ENCODE measurements at regions not wholly inside any gene's neighbourhood (a gene's known extent, or its start where the extent isn't known, plus 50 kb on each side); places are given as distances from the start of the nearest gene placed in this dataset.
A peak's percentile ranks its signal among the peaks of the same experiment; 100 is the strongest.

DNA sequence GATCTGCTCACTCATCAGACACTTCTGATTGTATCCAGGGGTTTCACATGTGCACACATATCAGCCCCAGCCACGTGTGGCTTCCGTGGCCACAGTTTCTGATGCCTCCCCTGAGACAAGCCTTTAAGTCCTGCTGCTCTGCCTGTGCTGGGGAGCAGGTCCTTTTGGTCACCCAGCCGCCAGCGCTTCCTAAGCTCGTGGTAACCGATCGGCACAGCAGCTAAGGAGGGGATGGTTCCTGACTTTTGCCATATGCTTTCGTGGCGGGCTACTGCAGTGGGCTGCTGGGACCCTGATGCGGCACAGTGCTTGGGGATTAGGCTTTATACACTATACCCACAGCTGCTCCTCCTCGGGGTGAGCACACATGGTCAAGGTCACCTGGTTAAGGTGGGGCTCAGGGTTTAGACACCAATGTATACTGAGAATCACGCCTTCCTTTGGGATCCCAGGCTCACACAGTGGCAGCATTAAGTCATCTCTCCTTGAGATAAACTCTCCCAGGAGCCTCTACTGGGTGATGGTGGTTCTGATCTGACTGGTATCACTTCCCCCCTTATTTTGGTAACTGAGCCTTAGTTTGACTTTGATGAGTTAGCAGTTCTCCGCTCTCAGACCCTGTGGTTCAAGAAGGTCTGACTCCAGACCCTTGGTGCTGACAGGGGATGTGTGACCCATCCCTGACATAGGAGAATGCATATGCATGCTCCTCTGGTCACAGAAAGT is 85.9 kb upstream of the KCNG1 start:
- no peaks in the 10 kb centered on the region for H3K9me3 ChIP-seq (ENCODE audit: control insufficient read depth, low read length)
- H3K4me1 ChIP-seq (ENCODE audit: control insufficient read depth, insufficient read depth, low read length) = no peaks in the 10 kb centered on the region
- H3K9ac ChIP-seq (ENCODE audit: low read length) = no peak overlapping the region

DNA sequence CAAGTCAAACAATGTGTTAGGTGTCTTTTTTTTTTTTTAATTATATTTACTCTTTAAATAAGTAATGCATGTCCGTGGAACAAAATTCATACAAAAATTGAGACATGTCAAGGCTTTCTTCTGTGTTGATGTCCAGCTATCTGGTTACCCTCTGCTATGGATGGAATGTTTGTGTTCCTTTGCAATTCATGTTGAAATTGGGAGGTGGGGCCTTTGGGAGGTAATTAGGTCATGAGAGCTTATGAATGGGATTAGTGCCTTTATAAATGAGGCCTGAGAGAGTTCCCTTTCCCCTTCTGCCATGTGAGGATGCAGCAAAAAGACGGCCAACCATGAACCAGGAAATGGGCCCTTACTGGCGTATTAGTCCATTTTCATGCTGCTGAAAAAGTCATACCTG is 83.1 kb upstream of the KCNG1 start:
- peaks cover 68% of the 10 kb centered on the region for H3K27me3 ChIP-seq (replicated peaks; ENCODE audit: control insufficient read depth, insufficient read depth, low read length)
- no peak overlapping the region for H3K9ac ChIP-seq (ENCODE audit: low read length)
- H3K36me3 ChIP-seq (ENCODE audit: control insufficient read depth, insufficient read depth, low read length, severe bottlenecking) = no peaks in the 10 kb centered on the region
- DNase-seq (ENCODE audit: low read depth) = peak; percentile 26
- H3K9me3 ChIP-seq (ENCODE audit: control insufficient read depth, low read length) = peaks cover 6% of the 10 kb centered on the region
- H3K4me1 ChIP-seq (ENCODE audit: control insufficient read depth, insufficient read depth, low read length) = no peaks in the 10 kb centered on the region
- no peak overlapping the region for H3K4me3 ChIP-seq (ENCODE audit: low read length)

More for the DNA sequence above, 85.9 kb upstream of the KCNG1 start:
- H3K36me3 ChIP-seq (ENCODE audit: control insufficient read depth, insufficient read depth, low read length, severe bottlenecking) = no peaks in the 10 kb centered on the region
- DNase-seq (ENCODE audit: low read depth) = no peak
- no peak overlapping the region for H3K4me3 ChIP-seq (ENCODE audit: low read length)
- peaks cover 70% of the 10 kb centered on the region for H3K27me3 ChIP-seq (replicated peaks; ENCODE audit: control insufficient read depth, insufficient read depth, low read length)

DNA sequence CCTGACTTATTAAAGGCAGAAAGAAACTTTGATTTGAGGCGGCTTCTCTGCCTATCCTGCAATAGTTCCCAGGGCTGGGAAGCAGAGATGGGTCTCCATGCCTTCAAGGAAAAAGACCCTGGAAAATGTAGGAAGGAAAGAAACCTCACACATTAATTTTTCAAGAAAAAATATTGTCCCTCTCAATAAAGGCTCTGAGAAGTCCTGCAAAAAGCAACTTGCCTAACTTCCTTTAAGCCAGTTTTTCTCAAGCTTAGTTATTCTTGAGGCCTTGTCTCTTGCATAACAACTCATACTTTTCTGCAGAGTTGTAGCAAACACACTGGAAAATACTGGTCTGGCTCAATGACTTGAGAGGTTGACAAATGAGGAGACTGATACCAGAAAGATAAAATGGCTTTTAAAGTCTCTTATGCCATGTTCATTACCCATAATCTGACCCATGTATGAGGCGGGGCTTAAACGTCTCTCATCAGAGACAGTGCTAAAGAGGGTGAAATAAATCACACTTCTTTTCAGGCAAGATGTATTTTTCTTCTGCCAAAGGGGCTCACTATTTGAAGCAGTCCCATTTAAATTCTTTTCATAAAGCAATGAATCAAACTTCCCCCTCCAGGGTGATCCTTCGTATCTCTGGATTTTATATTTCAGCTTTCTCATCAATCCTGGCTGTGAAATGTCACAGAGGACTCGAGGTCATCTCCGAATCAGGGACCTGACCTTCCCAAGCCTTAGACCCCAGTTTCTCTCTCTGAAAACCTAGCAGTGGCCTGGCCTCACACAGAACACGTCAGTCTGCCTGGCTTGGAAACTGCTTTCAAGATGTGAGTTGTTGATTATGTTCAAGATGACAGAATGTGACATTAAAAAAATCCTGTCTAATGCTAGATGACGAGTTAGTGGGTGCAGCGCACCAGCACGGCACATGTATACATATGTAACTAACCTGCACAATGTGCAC is 82.3 kb upstream of the KCNG1 start:
- DNase-seq (ENCODE audit: low read depth) = no peak
- Histone ChIP-seq H3K36me3 (ENCODE audit: control insufficient read depth, insufficient read depth, low read length, severe bottlenecking) (no peaks in the 10 kb centered on the region), H3K9me3 (ENCODE audit: control insufficient read depth, low read length) (peaks cover 6% of the 10 kb centered on the region), H3K4me1 (ENCODE audit: control insufficient read depth, insufficient read depth, low read length) (no peaks in the 10 kb centered on the region), H3K9ac (ENCODE audit: low read length) (no peak overlapping the region), H3K27me3 (replicated peaks; ENCODE audit: control insufficient read depth, insufficient read depth, low read length) (peaks cover 66% of the 10 kb centered on the region), H3K4me3 (ENCODE audit: low read length) (no peak overlapping the region)

DNA sequence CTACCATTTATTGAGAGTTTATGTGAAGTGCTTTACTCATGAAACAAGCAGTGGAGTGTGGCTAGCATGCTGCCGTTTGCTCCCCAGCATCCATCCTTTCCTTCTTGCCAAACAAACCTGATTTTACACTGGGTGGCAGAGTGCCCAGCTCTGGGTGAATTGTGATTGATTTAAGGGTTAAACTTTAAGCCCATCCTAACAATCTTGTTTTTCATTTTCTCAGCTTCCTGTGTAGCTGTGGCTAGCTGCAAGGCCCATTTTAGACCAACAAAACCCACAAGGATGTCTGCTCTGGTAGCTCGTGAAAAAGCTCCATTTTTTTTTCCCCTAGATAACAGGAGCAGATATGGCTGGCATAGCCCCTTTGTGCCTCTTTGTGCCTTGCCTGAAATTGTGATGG is 77.7 kb upstream of the KCNG1 start:
- Histone ChIP-seq H3K9ac (ENCODE audit: low read length) (no peak overlapping the region), H3K27me3 (replicated peaks; ENCODE audit: control insufficient read depth, insufficient read depth, low read length) (peaks cover 74% of the 10 kb centered on the region), H3K4me1 (ENCODE audit: control insufficient read depth, insufficient read depth, low read length) (no peaks in the 10 kb centered on the region), H3K9me3 (ENCODE audit: control insufficient read depth, low read length) (peaks cover 6% of the 10 kb centered on the region), H3K4me3 (ENCODE audit: low read length) (no peak overlapping the region), H3K36me3 (ENCODE audit: control insufficient read depth, insufficient read depth, low read length, severe bottlenecking) (no peaks in the 10 kb centered on the region)
- DNase-seq (ENCODE audit: low read depth) = no peak

DNA sequence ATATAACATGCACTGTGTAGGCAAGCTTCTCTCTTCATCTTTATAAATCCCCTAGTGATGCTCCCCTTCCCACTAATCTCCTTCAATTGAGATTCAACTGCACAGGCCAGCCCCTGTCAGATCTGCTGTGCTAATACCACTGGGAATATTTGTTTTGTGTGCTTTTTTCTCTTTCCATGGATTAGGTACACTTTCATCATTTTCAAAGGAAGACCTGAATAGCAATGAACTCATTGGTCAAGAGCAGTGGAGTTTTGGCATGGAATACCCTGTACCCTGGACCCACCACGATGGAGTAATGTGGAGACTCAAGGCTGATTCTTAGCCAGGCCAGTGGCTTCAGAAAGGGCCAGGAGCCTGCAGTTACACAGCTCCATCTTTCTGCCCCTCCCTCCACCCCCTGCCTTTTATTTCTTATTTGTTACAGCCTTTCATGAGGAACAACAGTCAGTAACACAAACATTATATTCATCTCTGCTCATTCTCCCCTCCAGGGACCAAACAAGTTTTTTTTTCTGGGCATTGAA is 75.4 kb upstream of the KCNG1 start:
- peaks cover 6% of the 10 kb centered on the region for H3K9me3 ChIP-seq (ENCODE audit: control insufficient read depth, low read length)
- H3K27me3 ChIP-seq (replicated peaks; ENCODE audit: control insufficient read depth, insufficient read depth, low read length) = peaks cover 80% of the 10 kb centered on the region
- H3K36me3 ChIP-seq (ENCODE audit: control insufficient read depth, insufficient read depth, low read length, severe bottlenecking) = no peaks in the 10 kb centered on the region
- no peak overlapping the region for H3K4me3 ChIP-seq (ENCODE audit: low read length)
- H3K9ac ChIP-seq (ENCODE audit: low read length) = no peak overlapping the region
- no peaks in the 10 kb centered on the region for H3K4me1 ChIP-seq (ENCODE audit: control insufficient read depth, insufficient read depth, low read length)
- DNase-seq (ENCODE audit: low read depth) = no peak

DNA sequence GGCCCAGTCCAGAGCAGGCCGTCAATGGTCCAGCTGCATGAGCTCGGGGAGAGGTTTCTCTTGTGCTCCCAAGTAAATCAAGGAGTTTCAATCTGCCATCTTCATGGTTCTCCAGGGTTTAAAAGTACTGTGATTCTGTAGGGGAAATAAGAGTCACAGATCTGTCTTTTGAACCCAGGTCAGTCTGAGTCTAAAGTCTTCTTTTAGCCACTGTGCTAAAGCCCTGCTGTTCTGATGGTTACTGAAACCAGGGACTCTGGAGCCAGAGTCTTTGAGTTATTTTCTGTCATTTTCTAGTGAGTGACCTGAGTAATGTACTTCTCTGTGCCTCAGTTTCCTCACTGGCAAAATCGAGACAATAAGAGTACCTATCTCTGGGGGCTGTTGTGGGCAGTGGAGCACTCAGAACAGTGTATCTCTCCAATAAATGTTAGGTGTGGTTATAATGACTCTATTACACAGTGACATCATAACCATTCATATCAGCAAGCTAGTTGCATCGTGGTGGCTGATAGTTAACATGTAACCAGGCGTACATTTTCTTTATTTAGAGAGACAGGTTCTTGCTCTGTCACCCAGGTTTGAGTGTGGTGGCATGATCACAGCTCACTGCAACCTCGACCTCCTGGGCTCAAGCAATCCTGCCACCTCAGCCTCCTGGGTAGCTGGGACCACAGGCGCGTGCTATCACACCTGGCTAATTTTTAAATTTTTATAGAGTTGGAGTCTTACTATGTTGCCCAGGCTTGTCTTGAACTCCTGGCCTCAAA is 74.6 kb upstream of the KCNG1 start:
- H3K9me3 ChIP-seq (ENCODE audit: control insufficient read depth, low read length) = no peaks in the 10 kb centered on the region
- no peak for DNase-seq (ENCODE audit: low read depth)
- H3K4me1 ChIP-seq (ENCODE audit: control insufficient read depth, insufficient read depth, low read length) = no peaks in the 10 kb centered on the region
- no peak overlapping the region for H3K4me3 ChIP-seq (ENCODE audit: low read length)
- H3K27me3 ChIP-seq (replicated peaks; ENCODE audit: control insufficient read depth, insufficient read depth, low read length) = peaks cover 80% of the 10 kb centered on the region
- no peaks in the 10 kb centered on the region for H3K36me3 ChIP-seq (ENCODE audit: control insufficient read depth, insufficient read depth, low read length, severe bottlenecking)
- no peak overlapping the region for H3K9ac ChIP-seq (ENCODE audit: low read length)

DNA sequence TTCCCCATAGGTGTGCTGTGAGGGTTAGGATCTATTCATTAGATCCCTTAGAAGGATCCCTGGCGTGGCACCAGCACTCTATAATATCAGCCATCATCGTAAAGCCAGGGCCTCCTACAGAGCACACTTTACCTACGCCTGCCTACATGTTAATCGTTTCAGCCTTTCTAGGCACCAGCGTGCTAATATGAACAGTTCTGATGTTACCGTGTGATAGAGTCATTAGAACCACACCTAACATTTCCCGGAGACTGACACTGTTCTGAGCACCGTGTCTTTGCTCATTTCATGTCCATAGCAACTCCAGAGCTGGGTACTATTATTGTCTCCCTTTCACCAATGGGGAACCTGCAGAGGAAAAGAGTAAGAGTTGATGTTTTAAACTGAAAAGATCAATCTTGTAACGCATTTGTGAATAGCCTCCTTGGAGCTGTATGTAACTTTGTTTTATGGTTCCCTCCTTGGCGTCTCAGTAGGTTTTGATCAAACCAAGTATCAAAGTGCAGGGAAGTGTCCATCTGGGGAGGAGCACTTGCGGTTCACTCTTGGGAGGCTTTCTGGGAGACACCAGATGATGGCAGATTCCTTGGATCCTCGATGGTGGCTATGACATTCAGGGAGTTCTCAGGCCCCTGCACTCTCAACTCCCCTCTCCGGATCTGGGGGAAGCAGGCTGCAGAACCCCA is 73.8 kb upstream of the KCNG1 start:
- no peak for DNase-seq (ENCODE audit: low read depth)
- Histone ChIP-seq H3K9ac (ENCODE audit: low read length) (no peak overlapping the region), H3K4me1 (ENCODE audit: control insufficient read depth, insufficient read depth, low read length) (no peaks in the 10 kb centered on the region), H3K9me3 (ENCODE audit: control insufficient read depth, low read length) (no peaks in the 10 kb centered on the region), H3K4me3 (ENCODE audit: low read length) (no peak overlapping the region), H3K36me3 (ENCODE audit: control insufficient read depth, insufficient read depth, low read length, severe bottlenecking) (no peaks in the 10 kb centered on the region), H3K27me3 (replicated peaks; ENCODE audit: control insufficient read depth, insufficient read depth, low read length) (peaks cover 81% of the 10 kb centered on the region)

DNA sequence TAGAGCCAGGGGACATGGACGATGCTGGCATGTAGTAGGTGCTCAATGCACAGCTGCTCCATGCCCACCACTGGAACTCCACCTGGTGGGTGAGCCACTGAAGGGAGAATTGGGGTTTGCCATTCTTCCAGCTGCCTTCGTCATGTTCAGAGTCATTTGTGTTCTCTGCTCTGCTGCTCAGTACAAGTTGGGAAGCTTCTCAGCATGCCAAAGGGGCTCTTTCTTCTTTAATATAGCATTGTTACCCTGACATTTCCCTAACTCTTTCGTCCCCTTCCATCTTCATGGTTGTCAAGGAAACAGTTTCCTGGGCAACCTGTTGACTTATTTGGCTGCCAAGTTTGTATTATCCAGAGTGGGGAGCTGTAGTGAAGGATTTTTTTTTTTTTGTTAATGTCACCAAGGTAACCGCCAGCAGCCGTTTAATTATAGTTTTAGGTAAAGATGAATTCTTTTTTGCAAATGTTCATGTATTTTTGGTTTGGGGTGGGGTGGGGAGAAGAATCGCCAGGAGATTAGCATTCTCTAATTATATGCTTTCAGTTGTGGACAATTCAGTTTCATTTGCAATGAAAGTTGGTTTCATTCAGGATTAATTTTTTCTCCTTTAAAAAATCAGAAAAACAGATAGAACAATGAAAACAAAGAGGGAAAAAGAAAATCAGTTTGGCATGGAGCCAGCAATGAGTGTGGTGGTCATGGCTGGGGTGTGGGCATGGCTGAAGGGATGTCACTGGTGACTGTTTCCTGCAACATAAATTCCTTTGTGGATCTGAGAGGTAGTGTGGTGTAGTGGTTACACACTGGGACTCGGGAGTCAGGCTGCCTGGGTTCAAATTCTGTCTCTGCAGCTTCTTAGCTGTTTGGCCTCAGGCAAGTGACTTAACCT is 73.0 kb upstream of the KCNG1 start:
- no peaks in the 10 kb centered on the region for H3K9me3 ChIP-seq (ENCODE audit: control insufficient read depth, low read length)
- H3K4me1 ChIP-seq (ENCODE audit: control insufficient read depth, insufficient read depth, low read length) = no peaks in the 10 kb centered on the region
- H3K36me3 ChIP-seq (ENCODE audit: control insufficient read depth, insufficient read depth, low read length, severe bottlenecking) = no peaks in the 10 kb centered on the region
- H3K4me3 ChIP-seq (ENCODE audit: low read length) = no peak overlapping the region
- no peak overlapping the region for H3K9ac ChIP-seq (ENCODE audit: low read length)
- no peak for DNase-seq (ENCODE audit: low read depth)
- peaks cover 84% of the 10 kb centered on the region for H3K27me3 ChIP-seq (replicated peaks; ENCODE audit: control insufficient read depth, insufficient read depth, low read length)

DNA sequence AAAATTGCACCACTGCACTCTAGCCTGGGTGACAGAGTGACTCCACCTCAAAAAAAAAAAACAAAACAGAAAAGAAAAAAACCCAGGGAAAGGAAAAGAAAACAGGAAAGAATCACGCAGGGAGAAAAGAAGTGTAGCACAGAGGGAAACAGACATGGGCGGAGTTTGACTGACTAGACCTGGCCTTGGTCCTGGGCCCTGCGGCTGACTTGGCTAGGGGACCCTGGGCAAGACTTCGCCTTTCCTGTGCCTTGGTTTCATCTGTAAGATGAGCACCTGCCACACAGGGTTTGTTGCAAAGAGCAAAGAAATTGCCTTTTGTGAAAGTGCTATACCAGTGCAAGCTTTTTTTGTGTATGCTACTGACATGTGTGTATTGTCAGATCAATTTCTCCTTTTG is 71.3 kb upstream of the KCNG1 start:
- Histone ChIP-seq H3K4me1 (ENCODE audit: control insufficient read depth, insufficient read depth, low read length) (no peaks in the 10 kb centered on the region), H3K4me3 (ENCODE audit: low read length) (no peak overlapping the region), H3K36me3 (ENCODE audit: control insufficient read depth, insufficient read depth, low read length, severe bottlenecking) (no peaks in the 10 kb centered on the region), H3K9me3 (ENCODE audit: control insufficient read depth, low read length) (no peaks in the 10 kb centered on the region), H3K9ac (ENCODE audit: low read length) (no peak overlapping the region), H3K27me3 (replicated peaks; ENCODE audit: control insufficient read depth, insufficient read depth, low read length) (peaks cover 80% of the 10 kb centered on the region)
- no peak for DNase-seq (ENCODE audit: low read depth)

DNA sequence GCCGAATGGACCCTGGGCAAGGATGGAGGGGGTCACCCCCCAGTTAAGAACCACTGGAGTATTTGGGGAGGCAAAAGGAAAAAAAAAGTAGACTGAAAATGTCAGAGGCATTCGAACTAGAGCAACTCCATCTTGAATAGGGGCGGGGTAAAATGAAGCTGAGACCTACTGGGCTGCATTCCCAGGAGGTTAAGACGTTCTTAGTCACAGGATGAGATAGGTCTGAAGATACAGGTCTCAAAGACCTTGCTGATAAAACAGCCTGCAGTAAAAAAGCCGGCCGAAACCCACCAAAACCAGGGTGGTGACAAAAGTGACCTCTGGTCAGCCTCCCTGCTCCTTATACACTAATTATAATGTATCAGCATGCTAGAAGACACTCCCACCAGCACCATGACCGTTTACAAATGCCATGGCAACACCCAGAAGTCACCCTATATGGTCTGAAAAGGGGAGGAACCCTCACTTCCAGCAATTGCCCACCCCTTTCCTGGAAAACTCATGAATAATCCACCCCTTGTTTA is 70.4 kb upstream of the KCNG1 start:
- H3K27me3 ChIP-seq (replicated peaks; ENCODE audit: control insufficient read depth, insufficient read depth, low read length) = peaks cover 80% of the 10 kb centered on the region

More for the DNA sequence above, 70.4 kb upstream of the KCNG1 start:
- Histone ChIP-seq H3K9me3 (ENCODE audit: control insufficient read depth, low read length) (no peaks in the 10 kb centered on the region), H3K9ac (ENCODE audit: low read length) (no peak overlapping the region), H3K4me3 (ENCODE audit: low read length) (no peak overlapping the region), H3K4me1 (ENCODE audit: control insufficient read depth, insufficient read depth, low read length) (no peaks in the 10 kb centered on the region), H3K36me3 (ENCODE audit: control insufficient read depth, insufficient read depth, low read length, severe bottlenecking) (no peaks in the 10 kb centered on the region)
- DNase-seq (ENCODE audit: low read depth) = no peak
